ENCODE measurements at regions not wholly inside any gene's neighbourhood (a gene's known extent, or its start where the extent isn't known, plus 50 kb on each side); places are given as distances from the start of the nearest gene placed in this dataset.

DNA sequence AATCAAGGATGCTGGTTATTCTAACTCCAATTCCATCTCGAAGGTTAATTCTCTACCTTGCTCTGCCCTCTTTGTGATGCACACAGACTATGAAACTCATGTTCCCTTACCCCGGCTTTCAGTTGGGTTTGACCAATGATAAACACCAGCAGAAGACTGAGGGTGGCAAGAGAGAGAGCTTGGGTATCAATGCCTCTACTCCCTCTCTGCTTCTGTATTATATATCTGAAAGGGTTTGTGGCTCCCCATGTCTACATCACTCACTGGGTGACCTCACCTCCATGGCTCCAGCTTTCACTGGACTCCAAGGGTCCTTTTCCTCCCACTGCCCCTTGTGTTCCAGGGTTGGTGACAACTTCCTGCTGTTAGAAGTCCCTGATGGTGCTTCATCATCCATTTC lies 659.0 kb upstream of the TBX3 start:
- H2BK12ac ChIP-seq (ENCODE audit: low read depth, low read length): no peak overlapping the region
- H3K36me3 ChIP-seq (ENCODE audit: control insufficient read depth in 2 of 4, insufficient read depth in 4 of 4, low read length in 3 of 4): no peaks in the 10 kb centered on the region
- H3K4ac ChIP-seq (replicated peaks; ENCODE audit: insufficient read length, low read depth, low read length): no peak overlapping the region
- ChIA-PET CTCF (ENCODE audit: partially characterized antibody) (interaction anchor here (0.6 kb wide), 2 partner anchors 10 to 30 kb away, joined by 3 to 5 read pairs; no protein-coding TSS in a partner anchor), POLR2A (ENCODE audit: partially characterized antibody) (no interaction called here)
- no peaks in the 10 kb centered on the region for H3K79me2 ChIP-seq (ENCODE audit: control insufficient read depth in 1 of 2, insufficient read depth in 2 of 2, low read length in 2 of 2)
- WGBS, 2 experiments (ENCODE audit: extremely low coverage in 1 of 2, insufficient coverage in 1 of 2, insufficient read length in 1 of 2, insufficient replicate concordance in 2 of 2, low coverage in 1 of 2, low lambda C conversion rate in 2 of 2, missing lambda C conversion rate in 1 of 2): 94% methylated on average over 2 of the region's 2 CpGs; no CpG with 5 or more reads in 1 of the 2 experiments
- H3K27me3 ChIP-seq (replicated peaks in 1 of 4; ENCODE audit: control insufficient read depth in 3 of 4, extremely low read depth in 1 of 4, insufficient read depth in 3 of 4, low read length in 3 of 4): no peaks in the 10 kb centered on the region
- H2BK15ac ChIP-seq (ENCODE audit: low read length): no peak overlapping the region
- H2BK20ac ChIP-seq (ENCODE audit: low read length): no peak overlapping the region
- no peaks in the 10 kb centered on the region for H3K79me1 ChIP-seq (ENCODE audit: low read depth, low read length)
- no peak overlapping the region for H3K4me3 ChIP-seq (ENCODE audit: extremely low read depth in 1 of 4, insufficient read depth in 2 of 4, low read depth in 3 of 4, low read length in 4 of 4)
- FAIRE-seq (no peak), DNase-seq (ENCODE audit: low read depth in 1 of 2, low spot score in 2 of 2) (no peak)
- H3K9ac ChIP-seq (replicated peaks in 1 of 4; ENCODE audit: extremely low read depth in 1 of 4, low read depth in 3 of 4, low read length in 3 of 4): no peak overlapping the region
- no peak overlapping the region for H3K18ac ChIP-seq (ENCODE audit: extremely low read depth, low read length)
- H4K20me1 ChIP-seq (replicated peaks in 1 of 2; ENCODE audit: control insufficient read depth in 1 of 2, insufficient read depth in 2 of 2, low read length in 2 of 2): no peaks in the 10 kb centered on the region
- H2AK5ac ChIP-seq (ENCODE audit: low read depth, low read length): no peak overlapping the region
- no peak overlapping the region for H3K56ac ChIP-seq (replicated peaks; ENCODE audit: insufficient read length, low read depth, low read length)
- no peak overlapping the region for H3K4me2 ChIP-seq (ENCODE audit: insufficient read depth in 1 of 2, low read depth in 2 of 2, low read length in 2 of 2)
- no peak overlapping the region for H4K5ac ChIP-seq (ENCODE audit: insufficient read length, low read depth, low read length)
- peaks cover 0 to 6% of the 10 kb centered on the region in 2 experiments; a peak in 1 of 4 replicates for H3K9me3 ChIP-seq (ENCODE audit: insufficient read depth in 2 of 2, low read depth in 1 of 2, low read length in 1 of 2)
- no peak overlapping the region for H2BK5ac ChIP-seq (ENCODE audit: low read depth, low read length)
- TF ChIP-seq CBX5 (IDR thresholded peaks at IDR 0.05; ENCODE audit: low read depth, low read length) (no peak), MAFK (IDR thresholded peaks at IDR 0.05; ENCODE audit: low read depth, low read length) (no peak), TAF1 (IDR thresholded peaks at IDR 0.05; ENCODE audit: low read depth, low read length) (no peak), BACH1 (IDR thresholded peaks at IDR 0.05; ENCODE audit: low read length) (no peak), NANOG (IDR thresholded peaks at IDR 0.05; ENCODE audit: insufficient read depth, low read depth, low read length, poor library complexity, severe bottlenecking) (no peak), JUND (IDR thresholded peaks at IDR 0.05; ENCODE audit: low read length) (no peak), TEAD4 (IDR thresholded peaks at IDR 0.05; ENCODE audit: low read depth, low read length) (no peak), JUN (IDR thresholded peaks at IDR 0.05; ENCODE audit: low read depth, low read length) (no peak), KDM1A (IDR thresholded peaks at IDR 0.05; ENCODE audit: borderline replicate concordance, low read length) (no peak), YY1 (IDR thresholded peaks at IDR 0.05; ENCODE audit: low read depth, low read length) (no peak), RFX5 (IDR thresholded peaks at IDR 0.05; ENCODE audit: borderline replicate concordance, low read depth, low read length) (no peak), SUZ12 (IDR thresholded peaks at IDR 0.05; ENCODE audit: low read length) (no peak), PHF8 (conservative IDR thresholded peaks at IDR 0.05; ENCODE audit: low read depth, low read length) (no peak)
- TF ChIP-seq, protein P1, sequence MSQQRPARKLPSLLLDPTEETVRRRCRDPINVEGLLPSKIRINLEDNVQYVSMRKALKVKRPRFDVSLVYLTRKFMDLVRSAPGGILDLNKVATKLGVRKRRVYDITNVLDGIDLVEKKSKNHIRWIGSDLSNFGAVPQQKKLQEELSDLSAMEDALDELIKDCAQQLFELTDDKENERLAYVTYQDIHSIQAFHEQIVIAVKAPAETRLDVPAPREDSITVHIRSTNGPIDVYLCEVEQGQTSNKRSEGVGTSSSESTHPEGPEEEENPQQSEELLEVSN (IDR thresholded peaks at IDR 0.05): no peak
- peaks cover 0 to 3% (median 0%) of the 10 kb centered on the region in 4 experiments; a peak in 1 of 7 replicates for H3K4me1 ChIP-seq (replicated peaks in 1 of 4; ENCODE audit: control insufficient read depth in 3 of 4, insufficient read depth in 4 of 4, low read length in 3 of 4)
- H4K91ac ChIP-seq (replicated peaks; ENCODE audit: insufficient read length, low read length): no peak overlapping the region
- no peak overlapping the region for H3K23ac ChIP-seq (ENCODE audit: insufficient read length)
- H3K14ac ChIP-seq (ENCODE audit: insufficient read length): no peak overlapping the region
- no peak overlapping the region for H2BK120ac ChIP-seq (replicated peaks; ENCODE audit: low read depth, low read length)
- no peaks in the 10 kb centered on the region for H3K23me2 ChIP-seq (ENCODE audit: low read depth, low read length)
- no peak overlapping the region for H4K8ac ChIP-seq (ENCODE audit: extremely low read depth, insufficient read depth, low read length)
- no peak overlapping the region for H3K27ac ChIP-seq (ENCODE audit: low read depth, low read length)
- H2AFZ ChIP-seq (ENCODE audit: low read length): no peak overlapping the region

Data from H1 (cell line).